ENCODE measurements at regions not wholly inside any gene's neighbourhood (a gene's known extent, or its start where the extent isn't known, plus 50 kb on each side); places are given as distances from the start of the nearest gene placed in this dataset.
"Not testable (repeated sequence)": the region's sequence is repeated elsewhere in the genome, so short reads cannot be mapped to it uniquely, and the experiment has no call there.

DNA sequence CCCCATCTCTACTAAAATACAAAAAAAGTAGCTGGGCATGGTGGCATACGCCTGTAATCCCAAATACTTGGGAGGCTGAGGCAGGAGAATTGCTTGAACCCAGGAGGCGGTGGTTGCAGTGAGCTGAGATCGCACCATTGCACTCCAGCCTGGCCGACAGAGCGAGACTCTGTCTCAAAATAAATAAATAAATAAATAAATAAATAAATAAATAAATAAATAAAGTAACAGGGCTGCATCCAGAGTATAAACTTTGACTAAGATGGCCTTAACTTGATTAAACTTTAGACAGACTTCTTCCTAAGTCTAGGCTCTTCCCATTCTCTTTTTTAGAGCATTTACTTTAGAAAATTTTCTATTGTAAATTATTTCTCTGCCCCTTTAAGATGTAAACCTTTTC, 105.6 kb upstream of the RORA start:
- TF ChIP-seq POLR2A, CTCF (IDR thresholded peaks at IDR 0.05): not testable (repeated sequence)
